PC-9 (cell line): ENCODE measurements at regions not wholly inside any gene's neighbourhood (a gene's known extent, or its start where the extent isn't known, plus 50 kb on each side); places are given as distances from the start of the nearest gene placed in this dataset.
"Not testable (repeated sequence)": the region's sequence is repeated elsewhere in the genome, so short reads cannot be mapped to it uniquely, and the experiment has no call there.

Experiments used
- BruUV-seq: library from RNA; stranded (reverse); fragments of 400-500 nt; replicated peaks from 2 replicates; lab custom pipeline; 2021; lab: Mats Ljungman, UMichigan
- CTCF ChIA-PET: fragments of 300-600 bp; sonication (Branson Sonifier 250); formaldehyde crosslinking; loops from one replicate; lab custom pipeline; 2022; ENCODE audit warnings: antibody characterized with exemption; lab: Charles Lee
- POLR2A ChIA-PET: fragments of 300-600 bp; sonication (Branson Sonifier 250); formaldehyde crosslinking; loops from one replicate; lab custom pipeline; 2022; ENCODE audit warnings: antibody characterized with exemption; ENCODE audit not compliant: unreplicated experiment; lab: Charles Lee
- DNase-seq, 2 experiments: peaks; one replicate each; pipeline versions ENCODE4 v3.0.0 to v3.0.0-alpha.2; 2015 to 2022; ENCODE audit warnings: mixed read lengths in 1 of 2
- H2AFZ ChIP-seq: fragments of 200-600 bp; sonication (generic); 2 replicates; pipeline ENCODE4 v1.8.1; 2017; ENCODE audit warnings: antibody characterized with exemption
- H3F3A ChIP-seq: fragments of 200-600 bp; sonication (generic); 2 replicates; pipeline ENCODE4 v1.8.1; 2017; ENCODE audit warnings: antibody characterized with exemption, mild to moderate bottlenecking, low read depth; ENCODE audit not compliant: insufficient read depth
- H3K27ac ChIP-seq: fragments of 200-600 bp; sonication (generic); 2 replicates; pipeline ENCODE4 v1.6.1; 2016; ENCODE audit warnings: mixed run types
- H3K27me3 ChIP-seq: fragments of 200-600 bp; sonication (generic); 2 replicates; pipeline ENCODE4 v1.6.1; 2016; ENCODE audit warnings: low read depth, mixed run types; ENCODE audit not compliant: insufficient read depth
- H3K36me3 ChIP-seq: fragments of 200-600 bp; sonication (generic); 2 replicates; pipeline ENCODE4 v1.6.1; 2016; ENCODE audit warnings: low read depth, mixed run types
- H3K4me1 ChIP-seq: fragments of 200-600 bp; sonication (generic); replicated peaks from 2 replicates; pipeline ENCODE4 v1.6.1; 2016; ENCODE audit warnings: mixed run types; ENCODE audit not compliant: insufficient read depth
- H3K4me2 ChIP-seq: fragments of 200-600 bp; sonication (generic); 2 replicates; pipeline ENCODE4 v1.6.1; 2017; ENCODE audit warnings: mixed run types
- H3K4me3 ChIP-seq: fragments of 200-600 bp; sonication (generic); 2 replicates; pipeline ENCODE4 v1.6.1; 2016; ENCODE audit warnings: mixed run types
- H3K79me2 ChIP-seq: fragments of 200-600 bp; sonication (generic); 2 replicates; pipeline ENCODE4 v1.6.1; 2017; ENCODE audit warnings: low read depth, mixed run types
- H3K9me2 ChIP-seq: fragments of 200-600 bp; sonication (generic); 2 replicates; pipeline ENCODE4 v1.8.1; 2017; ENCODE audit warnings: mild to moderate bottlenecking; ENCODE audit not compliant: insufficient read depth
- H3K9me3 ChIP-seq: fragments of 200-600 bp; sonication (generic); 2 replicates; pipeline ENCODE4 v1.8.1; 2016; ENCODE audit warnings: low read depth; ENCODE audit not compliant: insufficient read depth
- H4K20me1 ChIP-seq: fragments of 200-600 bp; sonication (generic); 2 replicates; pipeline ENCODE4 v1.8.1; 2017; ENCODE audit not compliant: insufficient read depth
- intact Hi-C: fragments of 100-400 bp; cut with micrococcal nuclease; formaldehyde crosslinking; loops from one replicate; pipeline ENCODE4 v1.10.0; 2022; ENCODE audit not compliant: unreplicated experiment

DNA sequence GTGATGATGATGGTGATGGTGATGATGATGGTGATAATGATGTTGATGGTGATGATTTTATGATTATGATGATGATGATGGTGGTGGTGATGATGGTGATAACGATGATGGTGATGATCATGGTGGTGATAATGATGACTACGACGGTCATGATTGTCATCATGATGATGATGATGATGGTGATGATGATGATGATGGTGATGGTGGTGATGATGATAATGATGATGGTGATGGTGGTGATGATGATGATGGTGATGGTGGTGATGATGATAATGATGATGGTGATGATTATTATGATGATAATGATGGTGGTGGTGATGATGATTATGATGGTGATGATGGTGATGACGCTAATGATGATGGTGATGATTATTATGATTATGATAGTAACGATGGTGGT, 54.1 kb upstream of the SFSWAP start:
- H3K27me3 ChIP-seq: peaks cover 21% of the 10 kb centered on the region
- H4K20me1 ChIP-seq, H3K9me2 ChIP-seq, H3K79me2 ChIP-seq, DNase-seq, H3K27ac ChIP-seq, POLR2A ChIA-PET, H3F3A ChIP-seq, CTCF ChIA-PET, H3K4me1 ChIP-seq, H3K4me2 ChIP-seq, H3K4me3 ChIP-seq, H3K9me3 ChIP-seq, intact Hi-C loops, H3K36me3 ChIP-seq, H2AFZ ChIP-seq, BruUV-seq: not testable (repeated sequence)

DNA sequence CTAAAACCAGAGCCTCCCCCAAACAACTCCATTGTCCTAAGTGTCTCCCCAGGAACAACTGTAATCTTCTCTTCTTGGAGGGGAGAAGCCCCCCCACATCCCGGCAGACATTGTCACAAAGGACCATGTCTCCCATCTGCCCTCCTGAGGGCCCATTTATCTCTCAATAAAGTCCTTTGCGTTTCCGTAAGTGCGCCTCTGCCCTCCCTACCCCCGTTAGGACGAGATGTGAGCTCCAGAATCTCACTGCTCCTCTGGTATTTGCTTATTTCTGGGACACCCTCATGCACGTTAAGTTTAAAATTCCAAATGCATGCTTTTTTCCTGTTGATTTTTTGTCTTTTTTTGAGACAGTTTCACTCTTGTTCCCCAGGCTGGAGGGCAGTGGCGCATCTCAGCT, 52.3 kb upstream of the SFSWAP start:
- POLR2A ChIA-PET, H3K9me2 ChIP-seq, H3K36me3 ChIP-seq, H3F3A ChIP-seq, H4K20me1 ChIP-seq, H3K27ac ChIP-seq, H3K4me3 ChIP-seq, H3K4me2 ChIP-seq, BruUV-seq, CTCF ChIA-PET, DNase-seq, H2AFZ ChIP-seq, H3K4me1 ChIP-seq, intact Hi-C loops, H3K79me2 ChIP-seq, H3K9me3 ChIP-seq: not testable (repeated sequence)
- peaks cover 21% of the 10 kb centered on the region for H3K27me3 ChIP-seq

DNA sequence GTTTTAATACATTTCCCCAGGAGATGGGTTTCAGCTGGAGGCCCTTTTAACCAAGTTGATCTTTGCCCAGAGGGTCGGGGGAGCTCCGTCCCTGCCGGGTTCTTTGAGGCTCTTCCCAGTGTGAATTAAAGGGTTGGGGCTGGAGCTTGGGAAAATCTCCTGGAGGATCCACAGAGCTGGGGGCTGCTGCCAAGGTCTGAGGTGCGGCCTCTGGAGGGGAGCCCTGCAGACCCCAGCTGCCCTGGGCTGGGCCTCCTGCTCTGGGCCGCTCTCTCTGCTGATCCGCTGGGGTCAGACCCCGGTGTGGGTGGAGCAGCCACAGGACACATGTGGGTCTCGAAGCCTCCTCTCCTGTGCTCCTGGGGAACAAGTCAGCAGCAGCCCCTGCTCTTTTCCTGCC, 51.4 kb upstream of the SFSWAP start:
- H4K20me1 ChIP-seq, H3K4me3 ChIP-seq, H3F3A ChIP-seq, H3K9me3 ChIP-seq, H3K27ac ChIP-seq, H3K9me2 ChIP-seq, H3K36me3 ChIP-seq, H3K4me1 ChIP-seq, H2AFZ ChIP-seq, H3K79me2 ChIP-seq, intact Hi-C loops, BruUV-seq, DNase-seq, POLR2A ChIA-PET, H3K4me2 ChIP-seq, CTCF ChIA-PET: not testable (repeated sequence)
- H3K27me3 ChIP-seq: peaks cover 21% of the 10 kb centered on the region

DNA sequence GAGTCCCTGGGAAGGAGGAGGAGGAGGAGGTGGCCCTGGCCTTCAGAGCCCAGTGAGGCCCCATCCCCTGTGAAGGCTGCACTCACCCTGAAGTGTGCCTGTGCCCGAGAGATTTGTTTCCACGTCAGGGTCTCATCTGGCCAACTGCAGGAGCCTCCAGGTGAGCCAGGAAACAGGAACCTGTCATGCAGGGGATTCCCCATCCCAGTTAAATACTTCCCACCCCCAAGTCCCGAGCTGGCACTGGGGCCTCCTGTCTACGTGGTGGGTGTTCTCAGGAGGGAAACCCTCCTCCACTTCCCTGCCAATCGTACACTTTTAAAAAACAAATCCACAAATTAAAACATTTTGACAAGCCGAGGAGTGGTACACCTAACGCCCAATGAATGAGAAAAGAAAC, 50.9 kb upstream of the SFSWAP start:
- H3K4me1 ChIP-seq, H3F3A ChIP-seq, DNase-seq, H3K4me2 ChIP-seq, CTCF ChIA-PET, H3K9me3 ChIP-seq, BruUV-seq, H4K20me1 ChIP-seq, H3K79me2 ChIP-seq, POLR2A ChIA-PET, H3K4me3 ChIP-seq, intact Hi-C loops, H3K27ac ChIP-seq, H3K9me2 ChIP-seq, H3K36me3 ChIP-seq, H2AFZ ChIP-seq: not testable (repeated sequence)
- H3K27me3 ChIP-seq: peaks cover 21% of the 10 kb centered on the region

DNA sequence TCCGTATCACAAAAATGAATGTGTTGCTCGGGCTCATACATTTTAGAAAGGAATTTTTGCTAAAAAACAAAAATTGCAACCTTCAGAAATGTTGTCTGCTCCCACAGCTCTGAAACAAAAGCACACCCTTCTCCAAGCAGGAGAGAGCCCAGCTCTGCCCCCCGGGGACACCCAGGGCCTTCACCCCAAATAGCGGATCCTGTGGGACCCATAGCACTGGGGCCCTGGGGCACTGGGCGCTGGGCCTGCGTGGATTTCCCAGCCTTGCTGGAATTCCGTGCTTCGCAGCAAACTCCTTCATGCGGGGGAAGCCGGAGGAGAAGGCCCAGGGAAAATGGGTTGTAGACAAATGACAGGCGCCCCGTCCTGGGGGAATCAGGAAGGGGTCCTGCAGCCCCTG, 50.5 kb upstream of the SFSWAP start:
- BruUV-seq, POLR2A ChIA-PET, H3K4me1 ChIP-seq, H3K27ac ChIP-seq, H4K20me1 ChIP-seq, H3K4me2 ChIP-seq, DNase-seq, H2AFZ ChIP-seq, intact Hi-C loops, H3K79me2 ChIP-seq, H3K4me3 ChIP-seq, H3K36me3 ChIP-seq, H3K9me3 ChIP-seq, CTCF ChIA-PET, H3F3A ChIP-seq, H3K9me2 ChIP-seq: not testable (repeated sequence)
- peaks cover 21% of the 10 kb centered on the region for H3K27me3 ChIP-seq
